A549 (cell line): ENCODE measurements at regions not wholly inside any gene's neighbourhood (a gene's known extent, or its start where the extent isn't known, plus 50 kb on each side); places are given as distances from the start of the nearest gene placed in this dataset.

ENCODE experiments used
- BHLHE40 ChIP-seq: IDR thresholded peaks from 2 replicates; pipeline ENCODE4 v1.6.1; 2012; ENCODE audit warnings: low read depth, low read length, inconsistent platforms
- CTCF ChIP-seq: fragments of >200 bp; sonication (Bioruptor Twin); formaldehyde crosslinking; IDR thresholded peaks from 3 replicates; pipeline ENCODE4 v1.5.1; 2016
- EP300 ChIP-seq, 2 experiments: fragments of >200 bp; sonication (Bioruptor Twin); formaldehyde crosslinking; IDR thresholded peaks; 2 replicates in 1 of 2; 3 replicates in 1 of 2; pipeline ENCODE4 v1.6.1; 2016 to 2017
- POLR2A ChIP-seq: IDR thresholded peaks from 2 replicates; pipeline ENCODE4 v1.6.1; 2012; ENCODE audit warnings: mild to moderate bottlenecking, low read length
- RCOR1 ChIP-seq: fragments of 150-350 bp; IDR thresholded peaks from 2 replicates; pipeline ENCODE4 v1.6.1; 2014; ENCODE audit warnings: antibody characterized with exemption, low read length, low read depth

- no peak for TF ChIP-seq CTCF
- no peak for TF ChIP-seq POLR2A
- no peak for TF ChIP-seq RCOR1
- TF ChIP-seq EP300 (IDR thresholded peaks at IDR 0.05) = no peak
- TF ChIP-seq BHLHE40 = no peak
Measured at GRCh38 chr3:14288177-14288788, 109.7 kb downstream of the LSM3 start.
